T-helper 1 cell (primary cell): ENCODE measurements at regions not wholly inside any gene's neighbourhood (a gene's known extent, or its start where the extent isn't known, plus 50 kb on each side); places are given as distances from the start of the nearest gene placed in this dataset.
A peak's percentile ranks its signal among the peaks of the same experiment; 100 is the strongest.
"Not testable (repeated sequence)": the region's sequence is repeated elsewhere in the genome, so short reads cannot be mapped to it uniquely, and the experiment has no call there.

Experiments used
- DNase-seq, 5 donors: peaks; one replicate each; pipeline ENCODE4 v3.0.0-alpha.2; 2012 to 2020

- DNase-seq: no peak
Observed at GRCh38 chr1:58183286-58183685, 363.2 kb downstream of the OMA1 start.

- no peak for DNase-seq
Observed at GRCh38 chr1:58180537-58180936, 366.0 kb downstream of the OMA1 start.

- DNase-seq: not testable (repeated sequence)
Observed at GRCh38 chr1:58169160-58169559, 377.4 kb downstream of the OMA1 start.

GRCh38 chr1:58167131-58167530 is 379.4 kb downstream of the OMA1 start:
- not testable (repeated sequence) for DNase-seq

GRCh38 chr1:58166417-58166816 is 380.1 kb downstream of the OMA1 start:
- DNase-seq: no peak

GRCh38 chr1:58165073-58165472 is 381.5 kb downstream of the OMA1 start:
- no peak for DNase-seq

- DNase-seq: peak in 1 of 5 donors; percentile 1
Observed at GRCh38 chr1:58162952-58163550, 383.5 kb downstream of the OMA1 start.

- DNase-seq: no peak
Observed at GRCh38 chr1:58159434-58159830, 387.1 kb downstream of the OMA1 start.

GRCh38 chr1:58158506-58159433 is 387.8 kb downstream of the OMA1 start:
- DNase-seq: no peak

- no peak for DNase-seq
Observed at GRCh38 chr1:58158016-58158415, 388.5 kb downstream of the OMA1 start.

- no peak for DNase-seq
Observed at GRCh38 chr1:58157256-58157655, 389.3 kb downstream of the OMA1 start.

GRCh38 chr1:58156831-58157230 is 389.7 kb downstream of the OMA1 start:
- no peak for DNase-seq

GRCh38 chr1:58156124-58156468 is 390.4 kb downstream of the OMA1 start:
- no peak for DNase-seq

- no peak for DNase-seq
Observed at GRCh38 chr1:58155418-58156123, 391.0 kb downstream of the OMA1 start.

GRCh38 chr1:58154256-58154655 is 392.3 kb downstream of the OMA1 start:
- no peak for DNase-seq

- DNase-seq: no peak
Observed at GRCh38 chr1:58152697-58153096, 393.8 kb downstream of the OMA1 start.

- DNase-seq: no peak
Observed at GRCh38 chr1:58149271-58149812, 397.2 kb downstream of the OMA1 start.

- DNase-seq: no peak
Observed at GRCh38 chr1:58144698-58145270, 401.7 kb downstream of the OMA1 start.

- DNase-seq: no peak
Observed at GRCh38 chr1:58143972-58144697, 402.4 kb downstream of the OMA1 start.

- no peak for DNase-seq
Observed at GRCh38 chr1:58136387-58136786, 410.1 kb downstream of the OMA1 start.

GRCh38 chr1:58135821-58136321 is 410.7 kb downstream of the OMA1 start:
- no peak for DNase-seq

- no peak for DNase-seq
Observed at GRCh38 chr1:58133562-58133961, 413.0 kb downstream of the OMA1 start.
